Heart right ventricle (tissue), 16 donors: ENCODE measurements at regions not wholly inside any gene's neighbourhood (a gene's known extent, or its start where the extent isn't known, plus 50 kb on each side); places are given as distances from the start of the nearest gene placed in this dataset.

Experiments
- ATAC-seq, 8 donors: fragments of 200-7000 bp; cut with Tn5 transposase; one replicate each; pipeline ENCODE4 v1.9.1; 2020; ENCODE audit warnings: mild to moderate bottlenecking in 8 of 8, moderate library complexity in 8 of 8, moderate number of reproducible peaks in 1 of 8
- DNase-seq, 2 donors: peaks; one replicate each; pipeline ENCODE4 v3.0.0-alpha.2; 2020
- H3K27ac ChIP-seq, 10 donors: fragments of 200-600 bp; sonication (generic) in 2 of 10; one replicate each; pipeline versions ENCODE4 v1.5.0 to v1.8.0; 2020 to 2022; ENCODE audit warnings: mild to moderate bottlenecking in 3 of 10
- H3K27me3 ChIP-seq, 7 donors: fragments of 200-600 bp; one replicate each; pipeline ENCODE4 v1.8.0; 2021 to 2022; ENCODE audit warnings: mild to moderate bottlenecking in 2 of 7
- H3K36me3 ChIP-seq, 9 donors: fragments of 200-600 bp; sonication (generic) in 1 of 9; one replicate each; pipeline versions ENCODE4 v1.5.0 to v1.8.0; 2020 to 2022; ENCODE audit warnings: mild to moderate bottlenecking in 2 of 9
- H3K4me1 ChIP-seq, 9 donors: fragments of 200-600 bp; sonication (generic) in 1 of 9; one replicate each; pipeline versions ENCODE4 v1.5.0 to v1.8.0; 2020 to 2022; ENCODE audit warnings: mild to moderate bottlenecking in 4 of 9
- H3K4me3 ChIP-seq, 10 donors: fragments of 200-600 bp; sonication (generic) in 2 of 10; one replicate each; pipeline versions ENCODE4 v1.5.0 to v1.8.0; 2020 to 2022; ENCODE audit warnings: mild to moderate bottlenecking in 7 of 10, moderate library complexity in 2 of 10
- H3K9me3 ChIP-seq, 11 donors: fragments of 200-600 bp in 10 of 11; sonication (generic) in 2 of 11; one replicate each; pipeline versions ENCODE4 v1.5.0 to v1.8.0; 2013 to 2022; ENCODE audit warnings: mild to moderate bottlenecking in 2 of 11, control low read depth in 1 of 11, moderate library complexity in 1 of 11
- WGBS, 2 donors: extraction: QIAGEN DNeasy Blood & Tissue Kit; methylation state at CpG; one replicate each; pipeline ENCODE4 v1.1.7; 2013; ENCODE audit warnings: inconsistent platforms in 1 of 2; 5-methylcytosine and 5-hydroxymethylcytosine counted together
- intact Hi-C, 10 donors: fragments of 100-400 bp; cut with DNase I; formaldehyde crosslinking; loops; one replicate each; pipeline versions ENCODE4 v1.11.1 to v1.14.2; 2022
- TF ChIP-seq, protein P1 (sequence below), 9 donors: fragments of 200-600 bp; sonication (generic) in 2 of 9; IDR thresholded peaks; one replicate each; pipeline versions ENCODE4 v1.5.0 to v1.8.0; 2021 to 2022; ENCODE audit warnings: antibody characterized with exemption in 9 of 9, mild to moderate bottlenecking in 5 of 9, moderate library complexity in 1 of 9
- donor health status: Arrhythmogenic right ventricular cardiomyopathy.
- donor health status: ischemic (EF 13 %, LVEDD 7.1; RV severe dilation, severe dysfunction).
- donor health status: healthy with polysubstance abuse.
- donor health status: DM: no; HTN: yes; CAD: no.
- donor health status: DM: no; HTN: no; CAD: no.
- donor health status: ischemic (EF 25% LVEDD 6.9; RV normal size, moderate dysfunction).
- donor health status: ischemic (EF 25% LVEDD 5.7; RV mildly dilated, moderate dysfunction).
- donor health status: healthy.
- donor health status: DM: yes; HTN: yes; CAD: no.
- donor health status: Ischemic cardiomyopathy.
- donor health status: ischemic (EF 35%, LVEDD 5.7; RV mildly dilated, moderate dysfunction).
- donor health status: nonischemic (EF 11% LVEDD 7.7; RV severe dilation, severe dysfunction).
- donor health status: DM: yes; HTN: yes; CAD: no.
- donor health status: PGD.
- donor health status: ischemic (EF 29% LVEDD 5.4; RV normal size, mild dysfunction).
- donor health status: nonischemic (EF 23%, LVEDD 6.1; RV moderate dilation, normal function).

DNA sequence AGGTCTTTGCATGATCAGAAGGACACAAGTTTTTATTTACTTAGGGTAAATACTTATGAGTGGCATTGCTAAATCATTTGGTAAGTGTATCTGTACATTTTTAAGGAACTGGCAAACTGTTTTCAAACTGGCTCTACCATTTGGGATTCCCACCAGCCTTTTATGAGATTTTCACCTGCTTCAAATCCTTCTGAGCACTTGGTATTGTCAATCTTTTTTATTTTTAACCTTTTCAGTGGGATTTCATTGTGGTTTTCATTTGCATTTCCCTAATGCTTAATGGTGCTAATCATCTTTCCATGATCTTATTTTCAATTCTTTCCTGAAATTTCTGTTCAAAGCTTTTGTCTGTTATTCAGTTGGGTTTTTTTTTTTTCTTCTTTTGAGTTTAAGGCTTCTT, 475.6 kb downstream of the MAN2A1 start:
- Histone ChIP-seq H3K27ac (no peak overlapping the region), H3K36me3 (no peaks in the 10 kb centered on the region), H3K4me1 (no peaks in the 10 kb centered on the region), H3K4me3 (no peak overlapping the region), H3K9me3 (peaks cover 0 to 8% (median 0%) of the 10 kb centered on the region in 11 donors), H3K27me3 (no peaks in the 10 kb centered on the region)
- ATAC-seq = no peak
- DNase-seq = no peak
- TF ChIP-seq, protein P1, sequence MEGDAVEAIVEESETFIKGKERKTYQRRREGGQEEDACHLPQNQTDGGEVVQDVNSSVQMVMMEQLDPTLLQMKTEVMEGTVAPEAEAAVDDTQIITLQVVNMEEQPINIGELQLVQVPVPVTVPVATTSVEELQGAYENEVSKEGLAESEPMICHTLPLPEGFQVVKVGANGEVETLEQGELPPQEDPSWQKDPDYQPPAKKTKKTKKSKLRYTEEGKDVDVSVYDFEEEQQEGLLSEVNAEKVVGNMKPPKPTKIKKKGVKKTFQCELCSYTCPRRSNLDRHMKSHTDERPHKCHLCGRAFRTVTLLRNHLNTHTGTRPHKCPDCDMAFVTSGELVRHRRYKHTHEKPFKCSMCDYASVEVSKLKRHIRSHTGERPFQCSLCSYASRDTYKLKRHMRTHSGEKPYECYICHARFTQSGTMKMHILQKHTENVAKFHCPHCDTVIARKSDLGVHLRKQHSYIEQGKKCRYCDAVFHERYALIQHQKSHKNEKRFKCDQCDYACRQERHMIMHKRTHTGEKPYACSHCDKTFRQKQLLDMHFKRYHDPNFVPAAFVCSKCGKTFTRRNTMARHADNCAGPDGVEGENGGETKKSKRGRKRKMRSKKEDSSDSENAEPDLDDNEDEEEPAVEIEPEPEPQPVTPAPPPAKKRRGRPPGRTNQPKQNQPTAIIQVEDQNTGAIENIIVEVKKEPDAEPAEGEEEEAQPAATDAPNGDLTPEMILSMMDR (IDR thresholded peaks at IDR 0.05) = no peak
- intact Hi-C loops = no loop called here

DNA sequence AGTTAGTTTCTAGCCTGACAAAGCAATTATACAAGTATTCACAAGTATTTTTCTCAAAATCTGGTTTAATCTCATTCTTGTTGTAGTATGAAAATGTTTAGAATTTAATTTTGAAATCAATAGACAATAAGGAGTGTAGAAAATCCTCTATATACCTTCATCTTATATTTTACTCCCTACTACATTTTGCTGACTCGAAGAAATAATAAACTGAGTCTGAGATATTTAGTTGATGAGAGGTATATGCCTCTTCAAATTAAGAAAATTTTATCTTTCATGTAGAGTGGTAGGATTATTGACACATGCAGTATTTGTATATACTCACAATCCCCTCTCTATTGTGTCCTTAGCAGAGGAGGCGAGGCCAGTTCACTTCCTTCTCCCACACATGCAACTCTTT, 477.7 kb downstream of the MAN2A1 start:
- intact Hi-C loops = no loop called here
- no peak overlapping the region for H3K4me3 ChIP-seq
- H3K4me1 ChIP-seq = no peaks in the 10 kb centered on the region
- H3K36me3 ChIP-seq = no peaks in the 10 kb centered on the region
- H3K9me3 ChIP-seq = peaks cover 0 to 23% (median 5%) of the 10 kb centered on the region in 11 donors
- no peak for DNase-seq
- H3K27ac ChIP-seq = no peak overlapping the region
- TF ChIP-seq, protein P1 (IDR thresholded peaks at IDR 0.05) = no peak
- H3K27me3 ChIP-seq = no peaks in the 10 kb centered on the region
- 91 to 94% methylated on average over 2 of the region's 2 CpGs for WGBS, 2 donors
- no peak for ATAC-seq

DNA sequence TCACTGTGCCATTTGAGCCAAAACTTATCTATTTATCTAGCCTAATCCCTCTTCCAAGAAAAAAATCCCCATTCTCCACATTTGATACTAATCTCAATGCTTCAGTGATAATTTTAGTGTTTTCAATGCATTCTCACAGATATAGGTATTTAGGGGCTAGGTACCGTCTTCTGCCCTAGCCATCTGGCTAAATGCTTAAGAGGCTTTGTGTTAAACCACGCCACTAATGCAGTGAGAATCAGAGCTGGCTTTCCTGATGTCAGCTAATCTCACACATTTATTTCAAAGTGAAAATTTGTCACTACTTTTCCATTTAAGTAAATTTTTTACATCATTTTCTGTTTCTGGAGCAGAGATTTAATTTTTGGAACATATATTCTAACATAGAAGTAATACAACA, 479.7 kb downstream of the MAN2A1 start:
- Histone ChIP-seq H3K36me3 (no peaks in the 10 kb centered on the region), H3K27me3 (no peaks in the 10 kb centered on the region), H3K4me1 (no peaks in the 10 kb centered on the region), H3K4me3 (no peak overlapping the region), H3K9me3 (peaks cover 0 to 24% (median 5%) of the 10 kb centered on the region in 11 donors), H3K27ac (no peak overlapping the region)
- intact Hi-C loops = no loop called here
- ATAC-seq = no peak
- TF ChIP-seq, protein P1 (IDR thresholded peaks at IDR 0.05) = no peak
- DNase-seq = no peak
- WGBS, 2 donors = 83% methylated on average over 2 of the region's 2 CpGs

DNA sequence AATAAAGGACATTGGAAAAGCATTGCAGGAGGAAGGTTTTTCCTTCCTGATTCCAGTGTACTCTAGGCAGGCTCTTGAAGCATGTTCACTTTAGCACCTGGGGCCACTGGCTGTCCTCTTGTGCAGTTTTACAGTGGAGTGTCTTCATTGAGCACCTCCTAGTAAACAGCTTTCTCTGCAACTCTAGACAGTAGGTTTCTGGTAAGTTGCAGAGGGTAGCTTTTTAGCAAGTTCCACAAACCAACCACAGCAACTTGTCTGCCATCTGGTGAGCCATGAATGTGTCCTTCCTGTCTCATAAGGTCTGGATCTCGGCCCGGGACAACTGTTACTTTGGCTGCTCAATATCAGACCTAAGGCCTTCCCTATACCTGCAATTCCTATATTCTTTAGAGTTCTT, 488.0 kb downstream of the MAN2A1 start:
- Histone ChIP-seq H3K4me3 (no peak overlapping the region), H3K4me1 (no peaks in the 10 kb centered on the region), H3K9me3 (no peaks in the 10 kb centered on the region), H3K36me3 (no peaks in the 10 kb centered on the region), H3K27ac (no peak overlapping the region), H3K27me3 (no peaks in the 10 kb centered on the region)
- ATAC-seq (no peak), DNase-seq (no peak)
- WGBS, 2 donors = 68 to 92% methylated on average over 2 of the region's 2 CpGs
- TF ChIP-seq, protein P1 (IDR thresholded peaks at IDR 0.05) = no peak
- intact Hi-C loops = no loop called here

- intact Hi-C loops = no loop called here
- no peaks in the 10 kb centered on the region for H3K36me3 ChIP-seq
- H3K4me3 ChIP-seq = no peak overlapping the region
- TF ChIP-seq, protein P1 (IDR thresholded peaks at IDR 0.05) = no peak
- peaks cover 0 to 12% (median 0%) of the 10 kb centered on the region in 11 donors for H3K9me3 ChIP-seq
- 48 to 50% methylated on average over 2 of the region's 2 CpGs for WGBS, 2 donors
- H3K27me3 ChIP-seq = no peaks in the 10 kb centered on the region
- no peak overlapping the region for H3K27ac ChIP-seq
- no peaks in the 10 kb centered on the region for H3K4me1 ChIP-seq
- DNase-seq (no peak), ATAC-seq (no peak)
Observed at GRCh38 chr5:110179321-110179720, 489.6 kb downstream of the MAN2A1 start.
